HG02610 (cell line): ENCODE measurements at regions not wholly inside any gene's neighbourhood (a gene's known extent, or its start where the extent isn't known, plus 50 kb on each side); places are given as distances from the start of the nearest gene placed in this dataset.

ENCODE experiments used
- ATAC-seq: cut with Tn5 transposase; IDR thresholded peaks from one replicate; pipeline ENCODE4 v1.9.1; 2021; ENCODE audit warnings: mild to moderate bottlenecking, moderate library complexity; ENCODE audit not compliant: unreplicated experiment

DNA sequence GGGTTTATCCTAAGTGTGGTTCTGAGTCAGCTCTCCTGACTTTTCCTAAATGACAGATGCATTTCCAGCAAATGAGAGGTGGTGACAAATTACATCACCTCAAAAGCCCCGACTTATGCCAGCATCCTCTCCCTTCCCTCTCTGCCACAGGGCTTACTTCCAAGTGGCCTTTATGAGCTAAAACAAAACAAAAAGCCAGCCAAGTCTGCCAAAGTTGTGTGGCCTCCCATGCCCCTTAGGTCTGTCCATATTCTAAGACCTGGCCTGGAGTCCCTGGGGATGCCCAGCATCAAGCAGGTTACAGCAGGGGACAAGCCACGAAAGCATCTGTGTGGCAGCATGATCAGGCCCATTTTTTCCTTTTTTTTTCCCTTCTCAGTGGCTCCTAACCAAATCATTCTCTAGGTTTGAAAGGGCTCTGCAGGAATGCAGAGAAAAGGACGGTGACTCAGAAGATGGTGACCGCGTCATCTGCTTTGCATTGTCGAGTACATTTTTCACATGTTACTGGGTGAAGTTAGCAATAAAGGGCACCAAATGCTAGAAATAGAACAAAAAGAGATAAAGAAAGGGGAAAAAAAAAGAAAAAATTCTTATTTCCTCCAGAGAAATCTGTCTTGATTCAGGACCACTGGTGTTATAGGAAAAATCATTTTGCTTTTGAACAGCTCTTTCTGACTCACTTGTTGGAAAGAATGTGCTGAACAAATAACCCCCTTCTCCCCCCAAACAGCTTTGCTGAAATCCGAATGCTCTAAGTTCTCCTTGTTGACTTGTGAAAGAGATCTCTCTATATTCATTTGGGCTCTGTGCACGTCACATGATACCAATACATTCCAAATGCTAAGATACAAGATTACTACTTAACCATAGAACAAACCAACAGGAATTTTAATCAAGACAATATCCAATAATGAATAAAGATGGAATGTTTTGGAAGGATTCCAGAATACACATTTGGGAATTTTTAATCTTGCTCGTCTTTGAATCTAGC lies 178.7 kb downstream of the EN1 start:
- no peak for ATAC-seq

DNA sequence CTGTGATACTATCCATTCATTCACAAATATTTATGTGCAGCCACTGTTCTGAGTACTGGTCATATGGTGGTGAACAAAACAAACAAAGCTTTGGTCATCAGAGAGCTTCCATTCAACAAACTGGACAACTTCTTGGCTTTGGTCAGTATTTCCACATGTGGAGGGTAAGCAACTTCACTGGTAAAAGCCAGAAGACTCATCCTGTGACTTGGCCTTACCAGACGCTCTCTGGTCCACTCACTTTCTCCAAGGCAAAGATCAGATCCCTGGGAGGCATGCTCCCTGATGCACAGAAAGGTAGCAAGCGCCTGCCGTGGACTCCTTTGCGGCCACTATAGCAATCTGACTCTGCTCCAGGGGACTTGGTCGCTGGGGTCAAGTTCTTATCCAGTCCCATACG lies 179.5 kb downstream of the EN1 start:
- no peak for ATAC-seq

- no peak for ATAC-seq
These were observed 180.1 kb downstream of the EN1 start for GRCh38 chr2:118667348-118667747.

DNA sequence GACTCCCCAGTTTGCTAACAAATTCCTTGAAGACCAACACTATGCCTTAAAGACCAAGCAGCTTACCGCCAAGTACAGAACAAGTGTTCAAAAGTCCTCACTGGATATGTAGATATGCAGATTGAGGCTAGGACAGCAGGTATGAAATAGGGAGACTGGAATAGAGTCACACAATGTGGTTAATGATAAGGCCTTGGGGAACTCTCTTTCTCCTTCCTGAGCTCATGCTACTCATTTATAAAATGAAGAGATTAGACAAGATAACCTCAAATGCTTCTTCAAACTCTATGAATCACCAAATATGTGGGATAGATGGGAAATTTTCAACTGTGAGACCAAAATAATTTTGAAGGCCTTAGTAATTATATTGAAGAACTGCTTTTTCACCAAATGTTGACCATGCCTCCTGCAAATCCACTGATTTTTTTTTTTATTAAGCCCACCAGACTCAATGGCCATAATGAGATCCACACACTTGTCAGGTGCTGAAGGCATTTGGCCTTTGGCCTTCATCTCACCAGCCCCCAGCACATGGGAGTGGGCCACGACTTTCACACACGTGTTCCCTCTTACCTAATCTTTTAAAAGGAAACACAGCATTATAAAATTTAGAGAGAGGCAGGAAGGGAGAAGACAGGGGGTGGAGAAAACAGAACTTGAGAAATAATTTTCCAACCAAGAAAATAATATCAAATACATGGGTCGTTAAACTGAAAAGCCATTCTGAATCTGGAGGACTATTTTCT lies 181.5 kb downstream of the EN1 start:
- no peak for ATAC-seq

DNA sequence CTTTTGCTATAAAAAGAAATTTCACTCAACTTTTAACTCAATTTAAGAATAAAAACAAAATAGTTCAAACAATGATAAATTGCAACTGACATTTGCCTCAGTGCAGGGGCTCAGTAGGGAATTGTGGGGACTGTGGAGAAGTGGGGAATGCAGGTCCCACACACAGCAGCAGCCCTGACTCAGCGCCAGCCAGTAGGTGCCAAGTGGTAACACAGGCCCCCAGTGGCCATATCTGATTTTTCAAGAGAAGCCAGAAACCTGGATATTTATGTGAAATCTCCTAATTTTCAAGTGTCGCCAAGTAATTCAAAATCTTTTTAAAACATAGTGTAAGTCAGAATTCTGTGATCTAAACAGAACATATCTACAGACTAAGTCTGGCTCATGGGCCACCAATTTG lies 186.3 kb downstream of the EN1 start:
- no peak for ATAC-seq

- ATAC-seq, result no peak
These were observed 188.8 kb downstream of the EN1 start for GRCh38 chr2:118658596-118659198.

DNA sequence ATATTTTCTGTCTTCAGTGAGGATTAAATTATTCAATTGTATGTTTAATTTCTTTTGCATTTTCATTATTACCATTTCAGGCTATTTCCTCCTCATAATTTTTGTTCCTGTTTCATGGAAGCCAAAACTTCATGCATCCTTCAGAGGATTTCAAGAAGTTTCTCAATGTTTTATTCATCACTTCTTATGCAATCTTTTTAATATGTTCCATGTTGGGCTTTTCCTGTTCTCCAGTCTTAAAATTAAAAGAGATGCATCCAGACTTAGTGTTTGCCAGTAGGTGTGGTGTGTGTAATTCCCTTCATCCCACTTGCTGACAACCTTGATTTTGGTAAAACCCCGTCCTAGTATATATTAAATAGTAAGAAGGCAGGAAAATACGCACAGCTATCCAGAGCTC lies 190.0 kb downstream of the EN1 start:
- ATAC-seq, result no peak

DNA sequence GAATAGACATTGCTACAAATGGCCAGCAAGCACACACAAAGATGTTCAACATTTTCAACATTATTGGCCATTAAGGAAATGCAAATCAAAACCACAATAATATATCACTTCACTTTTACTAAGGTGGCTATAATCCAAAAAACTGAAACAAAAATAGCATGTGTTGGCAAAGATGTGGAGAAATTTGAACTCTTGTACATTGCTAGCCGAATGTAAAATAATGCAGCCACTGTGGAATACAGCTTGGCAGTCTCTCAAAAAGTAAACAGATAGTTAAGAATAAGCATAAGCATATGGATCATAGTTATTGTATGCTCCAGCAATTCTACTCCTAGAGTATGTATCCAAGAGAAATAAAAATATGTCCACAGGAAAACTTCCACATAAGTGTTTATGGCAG lies 192.5 kb downstream of the EN1 start:
- ATAC-seq, result no peak

DNA sequence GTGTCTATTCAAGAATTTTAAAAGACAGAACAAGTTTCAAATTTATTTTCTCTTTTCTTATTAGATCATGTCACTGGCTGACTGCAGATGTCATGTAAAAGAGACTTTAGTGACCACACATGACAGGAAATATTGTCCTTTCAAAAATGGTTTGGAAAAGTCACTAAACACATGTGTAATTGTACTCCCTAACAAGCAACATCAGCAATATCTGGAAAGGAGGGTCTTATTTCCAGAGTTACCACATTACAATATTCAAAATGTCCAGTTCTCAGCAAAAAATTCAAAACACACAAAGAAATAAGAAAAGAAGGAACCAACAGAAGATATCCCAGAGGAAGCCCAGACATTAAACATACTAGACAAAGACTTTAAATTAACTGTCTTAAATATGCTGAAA lies 197.1 kb downstream of the EN1 start:
- ATAC-seq, result no peak

DNA sequence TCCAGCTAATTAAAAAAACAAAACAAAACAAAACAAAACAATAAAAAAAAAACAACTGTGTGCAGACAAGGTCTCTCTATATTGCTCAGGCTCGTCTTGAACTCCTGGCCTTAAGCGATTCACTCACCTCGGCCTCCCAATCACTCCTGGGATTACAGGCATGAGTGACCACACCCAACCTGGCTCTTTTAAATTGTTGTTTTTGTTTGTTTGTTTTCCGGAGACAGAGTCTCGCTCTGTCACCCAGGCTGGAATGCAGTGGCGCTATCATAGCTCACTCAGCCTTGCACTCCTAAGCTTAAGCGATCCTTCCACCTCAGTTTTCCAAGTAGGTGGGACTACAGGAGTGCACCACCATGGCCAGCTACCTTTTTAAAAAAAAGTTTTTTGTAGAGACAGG lies 201.6 kb downstream of the EN1 start:
- ATAC-seq, result no peak

DNA sequence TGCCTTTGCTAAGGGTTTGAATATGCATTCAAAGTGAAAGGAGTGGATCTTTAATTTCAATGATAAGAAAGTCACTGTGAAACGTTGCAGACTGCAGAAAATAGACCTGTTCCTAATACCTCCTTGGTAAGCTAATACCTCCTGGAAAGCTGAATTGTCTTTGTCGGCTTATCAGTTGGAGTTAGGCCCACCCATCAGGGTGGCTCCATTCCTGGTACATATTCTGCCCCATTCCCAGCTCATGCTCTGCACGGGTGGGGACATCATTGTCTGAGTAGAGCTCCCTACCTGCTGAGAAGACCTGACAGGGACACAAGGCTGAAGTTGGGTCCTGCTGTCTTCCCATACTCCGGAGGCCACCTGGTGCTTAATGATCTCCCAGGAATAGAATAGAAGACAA lies 203.3 kb downstream of the EN1 start:
- ATAC-seq, result no peak

GRCh38 chr2:118643294-118643693 lies 204.2 kb downstream of the EN1 start:
- ATAC-seq, result no peak

GRCh38 chr2:118642501-118642900 lies 204.9 kb downstream of the EN1 start:
- no peak for ATAC-seq

DNA sequence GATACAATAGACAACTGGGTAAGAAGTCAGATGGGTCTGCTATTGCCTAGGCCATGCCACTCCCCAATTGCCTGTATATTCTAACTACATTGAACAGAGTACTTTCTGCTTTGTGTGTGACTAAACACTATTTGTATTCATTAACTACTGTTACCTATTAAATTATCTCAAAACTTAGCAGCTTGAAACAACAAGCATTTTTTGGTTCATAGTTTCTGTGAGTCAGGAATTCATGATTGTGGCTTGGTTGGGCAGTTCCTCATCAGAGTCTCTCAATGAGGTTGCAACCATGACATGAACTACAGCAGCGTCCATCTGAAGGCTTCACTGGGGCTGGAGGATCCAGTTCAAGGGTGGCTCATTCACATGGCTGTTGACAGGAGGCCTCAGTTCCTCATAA lies 205.7 kb downstream of the EN1 start:
- ATAC-seq, result no peak

DNA sequence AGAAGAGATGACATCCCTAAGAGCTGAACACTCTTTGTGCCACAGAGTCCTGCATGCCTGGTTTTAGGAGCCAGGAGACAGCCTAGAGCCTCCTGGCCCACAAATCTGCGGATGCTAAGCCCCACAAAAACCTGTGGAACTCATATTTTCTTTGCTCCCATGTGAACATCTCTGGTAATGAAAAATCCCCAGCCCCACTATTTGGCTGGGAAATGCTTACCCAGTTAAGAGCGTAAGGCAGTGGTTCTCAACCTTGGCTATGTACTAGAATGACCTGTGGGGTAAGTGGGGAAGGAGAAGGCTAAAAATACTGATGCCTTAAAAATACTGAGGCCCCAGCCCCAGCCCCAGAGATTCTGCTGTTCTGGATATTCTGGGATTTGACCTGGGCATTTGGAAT lies 208.1 kb downstream of the EN1 start:
- no peak for ATAC-seq

DNA sequence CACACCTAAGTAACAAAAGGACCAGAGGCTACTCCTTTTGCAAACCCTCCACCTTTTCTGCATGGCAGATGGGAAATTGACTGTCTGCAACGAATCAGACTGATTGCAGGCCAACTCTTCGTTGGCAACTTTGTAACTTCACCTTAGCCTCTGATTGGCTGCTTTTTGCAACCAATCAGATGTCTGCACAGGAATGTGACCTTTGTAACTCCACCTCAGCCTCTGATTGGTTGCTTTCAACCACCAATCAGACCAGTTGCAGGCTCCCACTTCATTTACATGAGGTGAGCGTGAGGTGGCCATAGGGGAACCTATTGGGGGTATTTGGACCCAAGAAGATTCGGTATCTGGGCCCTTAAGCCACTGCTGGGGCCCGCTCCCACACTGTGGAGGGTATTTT lies 209.0 kb downstream of the EN1 start:
- ATAC-seq, result no peak

GRCh38 chr2:118635891-118636290 lies 211.6 kb downstream of the EN1 start:
- no peak for ATAC-seq

- no peak for ATAC-seq
These were observed 212.6 kb downstream of the EN1 start for GRCh38 chr2:118634876-118635275.

- ATAC-seq, result no peak
These were observed 214.0 kb downstream of the EN1 start for GRCh38 chr2:118633371-118634018.

DNA sequence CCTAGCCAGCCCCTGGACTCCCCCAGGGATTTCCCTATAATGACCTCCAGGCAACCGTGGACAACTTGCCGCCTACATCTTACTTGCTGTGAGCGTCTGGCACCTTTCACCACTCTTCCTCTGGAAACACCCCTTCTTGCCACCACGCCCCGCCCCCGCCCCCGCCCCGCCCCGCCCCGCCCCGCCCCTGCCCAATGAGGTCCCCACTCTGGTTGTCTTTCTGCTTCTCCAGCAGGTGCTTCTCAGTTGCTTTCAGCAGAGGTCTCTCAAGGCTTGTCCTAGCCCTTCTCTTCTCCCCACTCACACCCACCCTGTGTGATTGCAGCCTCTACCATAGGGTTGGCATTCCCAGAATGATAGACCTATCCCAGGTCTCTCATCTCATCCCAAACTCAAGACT lies 214.5 kb downstream of the EN1 start:
- ATAC-seq, result no peak

DNA sequence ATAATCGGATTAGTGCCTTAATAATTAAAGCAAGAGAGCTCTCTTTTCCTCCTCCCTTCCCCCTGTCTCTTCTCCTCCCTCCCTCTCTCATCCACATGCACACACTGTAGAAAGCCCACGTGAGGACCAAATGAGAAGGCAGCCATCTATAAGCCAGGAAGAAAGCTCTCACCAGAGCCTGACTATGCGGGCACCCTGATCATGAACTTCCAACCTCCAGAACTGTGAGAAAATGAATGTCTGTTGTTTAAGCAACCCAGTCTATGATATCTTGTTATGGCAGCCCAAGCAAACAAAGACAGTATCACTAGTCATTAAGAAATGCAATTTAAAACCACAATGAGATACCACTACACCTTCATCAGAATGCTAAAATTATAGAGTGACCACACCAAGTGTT lies 220.3 kb downstream of the EN1 start:
- ATAC-seq, result no peak
